ENCODE measurements at regions not wholly inside any gene's neighbourhood (a gene's known extent, or its start where the extent isn't known, plus 50 kb on each side); places are given as distances from the start of the nearest gene placed in this dataset.

DNA sequence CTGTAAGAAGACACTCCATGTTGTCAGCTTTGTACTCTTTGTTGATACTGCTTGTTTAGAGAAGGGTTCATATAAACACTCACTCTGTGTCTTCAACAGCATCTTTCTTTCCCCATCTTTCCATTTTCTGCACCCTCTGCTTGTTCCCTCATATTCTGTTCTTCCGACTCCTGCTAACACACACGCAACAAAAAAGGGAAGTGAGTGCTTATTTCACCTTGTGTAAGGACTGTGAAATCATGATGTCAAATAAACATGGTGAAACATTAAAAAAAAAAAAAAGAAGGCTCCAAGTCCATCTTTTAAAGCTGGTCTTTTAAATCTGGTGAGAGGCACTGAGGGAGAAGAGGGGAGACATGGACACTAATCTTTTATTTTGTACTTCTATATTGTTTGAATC is 145.4 kb downstream of the RPAP3 start:
- no peak for DNase-seq (ENCODE audit: low read depth, low spot score)

DNA sequence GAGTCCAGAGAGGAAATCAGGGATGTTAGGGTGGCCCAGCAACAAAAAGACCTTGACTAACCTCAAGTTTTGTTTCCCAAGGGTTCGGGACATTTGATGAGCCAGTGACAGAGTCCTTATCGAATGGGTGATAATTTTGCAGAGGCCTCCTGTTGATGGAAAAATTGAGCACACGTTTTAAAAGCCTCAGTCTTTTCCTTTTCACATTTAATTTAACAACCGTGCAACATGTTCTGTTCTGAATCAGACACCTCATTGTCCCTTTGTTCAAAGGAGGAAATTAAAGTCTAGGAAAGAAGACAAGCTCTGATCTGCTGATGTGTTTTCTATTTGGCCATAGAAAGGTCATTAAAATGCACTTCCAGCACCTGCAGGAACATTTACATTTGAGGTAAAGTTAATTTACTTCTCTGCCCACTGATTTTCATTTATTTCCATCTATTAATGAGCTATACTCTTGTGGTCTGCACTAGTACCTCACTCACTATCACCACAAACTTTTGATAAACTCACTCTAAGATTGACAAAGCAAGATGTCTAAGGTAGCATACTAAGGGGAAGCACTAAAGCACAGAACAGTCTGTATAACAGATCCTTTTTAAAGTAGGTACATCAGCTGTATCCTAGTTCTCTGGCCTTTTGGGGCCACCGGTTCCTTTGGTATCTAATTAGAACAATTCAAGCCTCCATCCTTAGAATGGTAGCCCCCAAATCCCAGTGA is 147.0 kb downstream of the RPAP3 start:
- DNase-seq (ENCODE audit: low read depth, low spot score): no peak

DNA sequence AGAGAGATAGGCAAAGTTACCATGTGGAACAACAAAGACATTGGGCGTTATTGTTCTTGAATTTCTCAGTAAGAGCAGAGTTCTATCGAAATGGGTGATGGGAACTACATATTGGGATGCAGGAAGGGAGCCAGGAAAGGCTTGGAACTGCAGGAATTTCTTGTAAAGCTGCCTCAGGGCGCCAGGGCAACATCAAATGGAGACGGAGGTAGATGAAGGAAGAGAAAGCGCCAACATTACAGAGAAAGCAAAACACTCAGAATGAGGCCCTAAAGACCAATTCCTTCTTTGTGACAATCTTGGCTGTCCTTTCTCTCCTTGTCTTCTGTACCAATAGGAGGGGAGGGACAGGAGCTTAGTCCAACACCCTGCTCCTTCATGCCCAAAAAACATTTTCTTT is 148.4 kb downstream of the RPAP3 start:
- no peak for DNase-seq (ENCODE audit: low read depth, low spot score)

DNA sequence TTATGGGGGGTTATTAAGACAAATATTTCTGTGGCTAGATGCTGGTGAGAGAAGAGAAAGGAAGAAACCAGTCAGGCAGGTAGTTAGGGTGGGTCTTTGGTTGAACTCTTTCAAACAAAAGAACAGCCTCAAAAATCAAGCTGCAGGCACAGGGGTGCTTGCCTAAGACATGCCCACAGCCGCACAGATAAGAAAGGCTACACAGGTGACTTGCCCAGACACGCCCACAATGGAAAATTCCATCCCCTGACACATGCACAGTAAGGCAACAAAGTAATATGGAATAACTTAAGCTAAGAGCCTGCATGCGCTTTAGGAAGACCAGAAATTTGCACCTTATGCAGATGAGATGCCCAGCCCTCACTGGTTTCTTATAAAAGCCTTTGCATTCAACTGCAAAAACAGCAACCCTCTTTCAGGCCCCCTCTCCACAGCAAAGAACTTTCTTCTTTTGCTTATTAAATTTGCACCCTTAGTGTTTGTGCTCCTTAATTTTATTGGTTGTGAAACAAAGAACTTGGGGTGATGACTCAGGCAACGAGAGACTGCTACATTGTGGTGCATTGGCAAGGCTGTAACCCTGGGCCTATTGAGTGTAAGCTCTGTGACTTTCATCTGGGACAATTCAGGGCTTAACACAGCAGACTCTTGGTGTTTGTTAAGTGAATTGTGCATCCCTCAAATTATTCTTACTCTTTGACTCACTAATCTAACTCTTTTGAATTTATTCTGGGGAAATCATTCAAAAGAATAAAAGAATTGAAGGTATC is 149.4 kb downstream of the RPAP3 start:
- no peak for DNase-seq (ENCODE audit: low read depth, low spot score)

DNA sequence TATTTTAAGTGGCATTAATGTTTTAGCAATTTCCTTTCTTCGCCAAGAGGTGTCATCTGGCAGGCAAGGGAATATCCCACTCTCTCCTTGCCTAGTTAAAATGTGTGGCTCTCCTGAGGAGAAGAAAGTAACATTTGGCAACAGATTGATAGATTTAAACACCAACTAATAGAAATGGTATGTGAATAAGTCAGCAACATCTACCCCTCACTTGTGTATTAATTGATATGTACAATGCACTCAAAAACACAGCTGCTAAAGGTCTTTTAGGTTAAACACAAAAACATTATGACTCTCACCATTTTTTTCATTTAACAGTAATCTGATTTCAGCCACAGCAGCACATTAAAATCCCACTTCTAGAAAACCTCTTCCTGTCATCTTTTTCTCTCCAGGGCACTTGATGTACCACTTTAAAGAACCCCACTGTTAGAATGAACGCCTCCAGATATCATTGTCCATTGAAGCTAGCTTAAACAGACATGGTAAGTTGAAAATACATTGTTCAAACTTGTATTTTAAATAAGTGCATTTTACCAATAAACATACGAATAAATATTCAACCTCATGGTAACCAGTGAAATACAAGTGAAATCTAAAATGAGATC is 151.7 kb downstream of the RPAP3 start:
- no peak for DNase-seq (ENCODE audit: low read depth, low spot score)

DNA sequence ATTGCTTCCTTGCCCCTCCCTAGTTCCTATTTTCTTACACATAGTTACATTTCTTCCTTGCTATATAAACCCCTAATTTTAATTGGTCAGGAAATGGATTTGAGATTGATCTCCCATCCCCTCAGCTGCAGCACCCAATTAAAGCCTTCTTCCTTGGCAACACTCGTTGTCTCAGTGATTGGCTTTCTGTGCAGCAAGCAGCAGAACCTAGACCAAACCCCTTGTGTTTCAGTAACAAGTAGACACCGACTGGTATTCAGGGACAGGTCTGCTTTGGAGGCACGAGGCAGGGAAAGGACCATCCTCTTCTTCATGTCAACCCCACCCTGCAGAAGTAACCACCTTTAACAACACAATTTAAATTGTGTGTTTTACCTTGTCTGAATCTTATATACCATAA is 152.6 kb downstream of the RPAP3 start:
- no peak for DNase-seq (ENCODE audit: low read depth, low spot score)

DNA sequence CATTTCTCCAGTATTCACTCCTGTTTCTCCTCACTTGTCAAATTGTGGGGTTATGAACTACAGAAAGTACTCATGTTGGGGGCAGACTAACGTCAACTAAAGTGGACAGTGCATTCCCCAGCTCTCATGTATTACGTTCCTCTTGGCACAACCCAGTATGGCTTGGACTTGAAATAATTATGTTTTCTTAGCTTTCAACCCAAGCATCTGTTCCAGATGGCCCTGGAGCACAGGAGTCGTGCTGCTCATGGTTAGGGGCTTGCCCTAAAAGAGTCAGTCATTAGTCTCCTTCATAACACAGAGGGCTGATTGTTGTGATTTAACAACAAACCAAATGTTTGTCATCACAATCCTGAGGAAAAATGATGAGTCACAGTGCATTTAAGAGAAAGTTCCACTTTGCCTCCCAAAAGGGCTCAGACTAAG is 154.4 kb downstream of the RPAP3 start:
- DNase-seq (ENCODE audit: low read depth, low spot score): no peak

DNA sequence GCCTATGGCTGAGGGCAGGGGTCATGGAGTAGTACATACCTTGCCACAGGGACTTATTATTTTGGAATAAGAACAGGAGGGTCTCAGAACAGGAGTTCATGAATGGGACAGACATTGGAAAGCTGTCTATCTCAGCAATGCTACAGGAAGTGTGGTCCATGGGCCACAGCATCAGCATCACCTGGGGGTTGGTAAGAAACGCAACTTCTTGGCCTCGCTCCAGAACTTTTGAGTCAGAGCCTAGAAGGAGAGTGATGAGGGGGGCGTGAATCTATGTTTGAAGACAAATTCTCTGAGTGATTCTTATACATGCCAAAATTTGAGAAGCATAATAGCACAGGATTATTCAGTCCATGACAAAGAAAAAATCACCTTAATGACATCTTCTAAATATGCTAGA is 156.6 kb downstream of the RPAP3 start:
- DNase-seq (ENCODE audit: low read depth, low spot score): no peak

DNA sequence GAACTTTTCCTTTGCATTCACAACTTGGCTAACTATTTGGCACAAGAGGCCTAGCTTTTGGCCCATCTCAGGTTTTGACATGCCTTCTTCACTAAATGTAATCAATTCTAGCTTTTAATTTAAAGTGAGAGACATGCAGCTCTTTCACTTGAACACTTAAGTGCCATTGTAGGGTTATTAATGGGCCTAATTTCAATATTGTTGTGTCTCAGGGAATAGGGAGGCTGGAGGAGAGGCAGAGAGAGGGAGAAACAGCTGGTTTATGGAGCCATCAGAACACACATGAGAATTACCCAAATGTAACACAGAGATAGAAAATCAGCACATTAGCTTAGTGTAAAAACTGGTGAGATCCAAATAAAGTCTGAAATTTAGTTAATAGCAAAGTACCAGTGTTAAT is 157.4 kb downstream of the RPAP3 start:
- no peak for DNase-seq (ENCODE audit: low read depth, low spot score)

DNA sequence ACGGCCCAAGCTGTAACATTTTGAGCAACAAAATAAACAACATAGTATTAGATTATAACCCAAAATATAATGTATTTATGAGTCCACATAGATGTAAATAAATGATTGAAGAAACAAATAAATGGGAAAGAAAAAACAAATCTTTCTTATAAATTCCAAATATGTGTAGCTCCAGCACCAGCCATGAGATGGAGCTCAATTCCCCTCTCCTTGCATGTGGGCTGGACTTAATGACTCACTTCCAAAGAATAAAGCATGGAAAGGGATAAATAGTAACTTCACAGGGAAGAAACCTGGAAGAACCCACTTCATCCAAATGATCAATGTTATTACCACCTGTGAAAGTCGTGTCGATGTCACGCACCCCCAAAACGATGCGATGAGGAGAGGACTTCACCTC is 158.8 kb downstream of the RPAP3 start:
- DNase-seq (ENCODE audit: low read depth, low spot score): peak; percentile 27

DNA sequence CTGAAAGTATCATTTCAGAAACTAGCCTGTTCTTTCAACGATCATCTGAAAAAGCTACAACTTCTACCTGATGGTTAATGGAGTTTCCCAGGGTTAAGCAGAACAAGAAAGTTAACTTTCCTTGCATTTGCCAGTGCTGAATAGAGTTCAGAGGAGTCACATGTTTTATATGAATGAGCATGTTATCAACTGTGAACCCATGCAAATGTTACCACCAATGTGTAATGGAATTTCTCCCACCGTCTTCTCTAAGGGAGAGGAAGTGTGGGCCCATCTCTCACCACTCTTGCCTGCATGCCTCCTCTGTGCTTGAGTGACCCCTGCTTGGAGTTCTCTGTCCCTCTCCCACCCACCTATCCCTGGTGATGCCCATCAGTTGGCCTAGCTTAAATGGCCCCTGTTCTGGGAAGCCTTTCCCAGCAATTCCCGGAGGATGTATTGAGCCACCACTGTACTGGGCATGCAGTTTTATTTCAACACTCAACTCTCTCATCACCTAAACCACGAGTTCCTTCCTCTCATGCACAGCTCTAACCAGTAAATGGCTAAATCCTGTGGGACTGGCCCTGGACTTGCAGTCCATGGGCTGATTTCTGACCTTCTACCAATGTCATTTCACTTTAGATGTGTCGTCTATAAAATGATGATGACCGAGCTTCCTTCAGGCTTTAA is 159.8 kb downstream of the RPAP3 start:
- no peak for DNase-seq (ENCODE audit: low read depth, low spot score)

DNA sequence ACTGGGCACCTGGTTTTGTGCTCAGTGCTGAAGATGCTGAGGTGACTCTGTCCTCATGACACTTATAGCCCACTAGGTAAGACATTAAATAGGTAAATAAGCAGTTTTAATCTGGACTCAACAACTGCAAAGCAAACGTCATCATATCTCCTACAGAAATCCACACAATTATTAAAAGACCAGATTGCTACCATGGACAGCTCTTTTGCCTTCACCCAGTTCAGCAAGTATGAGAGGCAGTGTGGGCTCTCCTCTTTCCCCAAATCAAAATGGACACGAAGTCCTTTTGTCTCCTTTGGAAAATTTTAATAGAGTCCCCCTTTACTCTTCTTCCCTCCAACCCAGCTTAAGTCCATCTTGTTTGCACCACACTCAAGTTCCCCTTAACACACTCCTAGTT is 171.1 kb downstream of the RPAP3 start:
- no peak for DNase-seq (ENCODE audit: low read depth, low spot score)

DNA sequence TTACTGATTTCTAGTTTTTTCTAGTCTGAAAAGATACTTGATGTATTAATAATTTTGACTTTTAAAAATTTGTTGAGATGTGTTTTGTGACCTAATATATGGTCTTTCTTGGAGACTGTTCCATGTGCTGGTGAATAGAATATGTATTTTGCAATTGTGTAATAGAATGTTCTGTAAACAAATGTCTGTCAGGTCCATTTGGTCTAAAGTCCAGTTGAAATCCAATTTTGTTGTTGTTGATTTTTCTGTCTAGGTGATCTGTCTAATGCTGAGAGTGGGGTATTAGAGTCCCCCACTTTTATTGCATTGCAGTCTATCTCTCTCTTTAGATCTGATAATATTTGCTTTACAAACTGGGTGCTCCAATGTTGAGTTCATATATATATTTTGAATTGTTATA is 175.8 kb downstream of the RPAP3 start:
- DNase-seq (ENCODE audit: low read depth, low spot score): no peak

DNA sequence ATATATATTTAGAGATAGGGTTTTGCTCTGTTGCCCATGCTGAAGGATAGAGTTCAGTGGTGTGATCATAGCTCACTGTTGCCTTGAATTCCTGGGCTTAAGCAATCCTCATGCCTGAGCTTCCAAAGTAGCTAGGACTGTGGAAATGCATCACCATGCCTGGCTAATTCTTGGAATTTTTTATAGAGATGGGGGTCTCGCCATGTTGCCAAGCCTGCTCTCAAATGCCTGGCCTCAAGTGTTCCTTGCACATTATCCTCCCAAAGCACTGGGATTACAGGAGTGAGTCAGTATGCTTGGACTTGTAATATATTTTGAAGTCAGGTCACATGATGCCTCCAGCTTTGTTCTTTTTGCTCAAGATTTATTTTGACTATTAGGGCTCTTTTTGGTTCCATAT is 178.0 kb downstream of the RPAP3 start:
- DNase-seq (ENCODE audit: low read depth, low spot score): no peak

DNA sequence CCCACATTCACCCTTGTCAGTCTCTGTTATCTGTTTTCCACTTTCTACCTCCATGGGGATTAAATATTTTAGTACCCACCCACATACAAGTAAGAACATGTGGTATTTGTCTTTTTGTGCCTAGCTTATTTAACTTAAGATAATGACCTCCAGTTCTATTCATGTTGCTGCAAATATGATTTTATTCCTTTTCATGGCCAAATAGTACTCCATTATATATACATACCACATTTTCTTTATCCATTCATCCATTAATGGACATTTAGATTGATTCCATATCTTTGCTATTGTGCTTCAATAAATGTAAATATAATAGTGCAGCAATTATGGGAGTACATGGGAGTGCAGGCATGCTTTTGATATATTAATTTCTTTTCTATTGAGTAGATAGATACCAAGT is 185.8 kb downstream of the RPAP3 start:
- no peak for DNase-seq (ENCODE audit: low read depth, low spot score)

DNA sequence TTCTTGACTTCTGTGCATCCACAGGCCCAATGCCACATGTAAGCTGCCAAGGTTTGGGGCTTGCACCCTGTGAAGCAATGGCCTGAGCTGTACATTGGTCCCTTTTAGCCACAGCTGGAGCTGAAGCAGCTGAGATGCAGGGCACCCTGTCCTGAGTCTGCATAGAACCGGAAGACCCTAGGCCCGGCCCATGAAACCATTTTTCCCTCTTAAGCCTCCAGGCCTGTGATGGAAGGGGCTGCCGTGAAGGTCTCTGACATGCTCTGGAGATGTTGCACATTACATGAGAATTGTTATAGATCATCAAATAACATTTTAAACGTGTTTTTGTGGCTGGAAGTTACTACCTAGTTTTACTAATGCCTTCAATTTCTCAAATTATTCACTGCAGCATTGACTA is 188.7 kb downstream of the RPAP3 start:
- no peak for DNase-seq (ENCODE audit: low read depth, low spot score)

DNA sequence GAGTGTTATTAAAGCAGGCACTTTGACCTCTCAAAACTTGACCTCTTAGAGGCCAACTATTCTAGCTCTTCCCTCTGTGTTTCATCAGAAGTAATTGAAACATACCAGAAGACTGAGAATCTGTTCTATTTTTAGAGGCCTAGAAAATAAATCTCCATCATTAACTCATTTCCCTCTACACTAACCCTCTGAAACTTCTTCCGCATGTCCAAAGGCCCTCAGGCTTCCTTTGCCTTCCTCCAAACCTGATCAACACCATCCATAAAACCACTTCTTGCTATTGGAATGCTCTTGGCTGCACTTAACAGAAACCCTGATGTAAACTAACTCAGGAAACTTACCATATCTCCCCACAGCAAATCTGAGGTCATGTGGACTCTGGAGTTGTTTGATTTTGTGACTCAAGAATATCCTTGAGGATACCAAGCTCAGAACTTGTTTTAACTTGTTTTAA is 196.4 kb downstream of the RPAP3 start:
- DNase-seq (ENCODE audit: low read depth, low spot score): no peak

DNA sequence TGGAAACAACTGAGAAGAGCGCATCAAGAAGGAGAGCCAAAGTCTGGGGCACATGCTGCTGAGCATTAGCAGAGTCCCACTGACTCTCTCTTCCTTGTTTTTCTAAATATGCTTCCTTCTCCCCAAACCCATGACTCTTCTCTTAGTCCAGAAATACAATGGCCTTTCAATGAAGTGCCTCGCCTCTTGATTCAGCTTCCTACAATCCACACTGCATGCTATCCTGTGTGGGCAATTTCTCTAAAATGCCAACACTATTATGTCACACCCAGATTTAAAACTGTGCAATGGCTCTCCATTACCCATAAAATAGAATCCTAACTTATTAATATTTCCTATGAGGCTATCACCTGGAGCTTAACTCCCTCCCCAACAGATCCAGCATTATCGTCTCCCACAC is 198.6 kb downstream of the RPAP3 start:
- no peak for DNase-seq (ENCODE audit: low read depth, low spot score)

DNA sequence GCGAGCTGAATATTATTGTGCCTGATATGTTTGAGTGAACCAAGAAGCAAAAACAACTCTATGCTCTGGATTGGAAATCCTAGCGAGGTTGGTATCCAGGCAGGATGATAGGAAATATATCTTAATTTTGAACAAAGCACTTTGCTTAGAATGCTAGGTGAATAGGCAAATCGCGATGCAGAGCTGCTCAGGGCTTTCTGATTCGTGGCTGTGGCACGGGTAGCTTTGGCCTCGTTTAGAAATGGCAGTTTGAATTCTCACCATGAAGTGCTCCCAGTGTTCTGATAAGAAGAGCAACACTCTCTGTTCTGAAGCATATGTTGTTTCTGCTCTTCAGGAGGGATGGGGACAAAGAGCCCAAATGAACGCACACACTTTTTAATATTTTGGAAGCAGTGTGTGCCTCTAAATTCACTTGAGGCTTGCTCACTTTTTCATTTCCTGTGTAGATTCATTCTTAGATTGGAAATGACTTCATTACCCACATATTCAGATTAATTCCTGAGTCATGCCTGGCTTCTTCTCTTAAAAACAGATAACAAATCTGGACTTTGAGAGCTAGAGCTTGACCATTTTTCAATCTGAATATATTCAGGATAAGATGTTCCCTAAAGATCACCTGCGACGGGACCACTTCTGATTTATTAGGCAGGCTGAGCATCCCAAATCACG is 200.9 kb downstream of the RPAP3 start:
- DNase-seq (ENCODE audit: low read depth, low spot score): no peak

DNA sequence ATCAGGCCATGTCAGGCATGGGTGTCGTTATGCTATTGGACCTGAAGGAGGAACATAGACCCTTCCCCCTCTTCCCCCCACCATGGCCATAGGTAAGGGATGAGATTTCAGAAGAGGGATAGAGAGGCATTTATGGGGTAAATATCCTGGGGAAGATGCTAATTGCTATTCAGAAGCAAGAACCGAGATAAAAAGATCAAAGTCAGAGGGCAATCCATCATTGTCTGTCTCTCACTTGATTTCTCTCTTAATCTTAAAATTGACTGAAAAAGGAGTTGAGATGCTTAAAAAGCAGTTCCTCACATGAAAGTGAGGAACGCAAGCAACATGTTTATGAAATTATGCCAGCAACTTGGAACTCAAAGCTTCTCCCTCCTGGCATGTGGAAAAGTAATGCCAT is 212.0 kb downstream of the RPAP3 start:
- no peak for DNase-seq (ENCODE audit: low read depth, low spot score)

DNA sequence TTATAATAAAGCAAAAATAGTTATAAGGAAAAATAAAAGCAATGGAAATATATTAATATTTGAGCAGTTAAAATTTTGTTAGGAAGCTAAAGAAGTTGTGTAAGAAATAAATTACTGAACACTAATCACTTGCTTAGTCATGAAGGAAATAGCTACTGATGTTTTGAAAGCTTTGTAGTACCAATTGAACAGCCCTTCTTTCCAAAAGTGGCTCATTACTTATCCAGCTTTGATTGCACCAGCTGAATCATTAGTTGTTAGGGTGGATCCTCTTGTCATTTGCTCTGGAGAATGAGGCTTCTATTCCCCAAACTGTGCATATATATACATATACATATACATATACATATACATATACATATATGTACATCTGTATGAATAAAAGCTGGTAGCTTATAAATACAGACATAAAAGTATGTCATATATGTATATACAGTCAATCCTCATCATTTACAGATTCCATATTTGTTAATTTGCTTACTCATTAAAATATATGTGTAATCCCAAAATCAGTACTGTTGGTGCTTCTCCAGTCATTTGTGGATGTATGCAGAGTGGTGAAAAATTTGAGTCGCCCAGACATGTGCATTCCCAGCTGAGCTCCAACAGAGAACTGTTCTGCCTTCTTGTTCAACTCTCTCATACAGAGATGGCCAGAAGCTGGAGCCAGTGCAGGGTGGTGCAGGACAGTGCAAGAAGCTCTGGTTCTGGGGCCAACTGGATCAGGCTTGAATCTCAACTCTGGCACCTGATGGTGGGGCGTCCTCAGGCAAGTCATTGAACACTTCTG is 214.1 kb downstream of the RPAP3 start:
- DNase-seq (ENCODE audit: low read depth, low spot score): no peak

Data from pulmonary artery endothelial cell (primary cell).